ENCODE measurements at regions not wholly inside any gene's neighbourhood (a gene's known extent, or its start where the extent isn't known, plus 50 kb on each side); places are given as distances from the start of the nearest gene placed in this dataset.

- FAIRE-seq (no peak), DNase-seq (ENCODE audit: low read depth, low spot score) (no peak), ATAC-seq (no peak)
- Histone ChIP-seq H3K4me2 (ENCODE audit: control insufficient read depth, insufficient read depth) (no peak overlapping the region), H3K9ac (ENCODE audit: control insufficient read depth, insufficient read depth, low read length) (no peak overlapping the region), H4K20me1 (ENCODE audit: control insufficient read depth, insufficient read depth) (no peaks in the 10 kb centered on the region), H3K79me2 (ENCODE audit: control insufficient read depth, insufficient read depth, low read length) (no peaks in the 10 kb centered on the region), H3K4me1 (ENCODE audit: control insufficient read depth, insufficient read depth, low read length) (no peaks in the 10 kb centered on the region), H3K36me3 (ENCODE audit: control insufficient read depth in 2 of 2, insufficient read depth in 2 of 2, low read length in 1 of 2) (no peaks in the 10 kb centered on the region), H3K27ac (ENCODE audit: control insufficient read depth, insufficient read depth) (no peak overlapping the region), H3K27me3 (replicated peaks in 1 of 2; ENCODE audit: control insufficient read depth in 2 of 2, insufficient read depth in 2 of 2, low read length in 1 of 2) (no peaks in the 10 kb centered on the region), H3K4me3 (no peak overlapping the region), H2AFZ (ENCODE audit: control insufficient read depth, low read depth, low read length) (no peak overlapping the region), H3K9me3 (replicated peaks; ENCODE audit: control insufficient read depth, insufficient read depth, low read length) (no peaks in the 10 kb centered on the region)
- in situ Hi-C loops (cut with MboI) (no loop called here), intact Hi-C loops (cut with micrococcal nuclease; ENCODE audit: unreplicated experiment) (no loop called here)
- no TSS peak for BruUV-seq (replicated peaks)
- ChIA-PET SMC1A (ENCODE audit: uncharacterized antibody, unreplicated experiment) (no interaction called here), RAD21 (ENCODE audit: unreplicated experiment) (no interaction called here), POLR2A (no interaction called here), CTCF (no interaction called here)
- TF ChIP-seq YY1 (IDR thresholded peaks at IDR 0.05; ENCODE audit: low read depth, low read length), result no peak
- no peak for TF ChIP-seq MLLT1 (IDR thresholded peaks at IDR 0.05)
- no peak for TF ChIP-seq IRF4 (IDR thresholded peaks at IDR 0.05; ENCODE audit: low read depth, low read length)
- no peak for TF ChIP-seq SREBF2 (IDR thresholded peaks at IDR 0.05; ENCODE audit: low read length)
Observed at GRCh38 chr14:86527312-86527711, 997.4 kb downstream of the FLRT2 start.

- intact Hi-C loops (cut with micrococcal nuclease; ENCODE audit: unreplicated experiment), result no loop called here
- no peak overlapping the region for H3K4me2 ChIP-seq (ENCODE audit: control insufficient read depth, insufficient read depth)
- in situ Hi-C loops (cut with MboI), result no loop called here
- WGBS (ENCODE audit: insufficient coverage, insufficient replicate concordance, low lambda C conversion rate, missing lambda C conversion rate), result 5% methylated on average over 3 of the region's 3 CpGs
- no peak overlapping the region for H3K27ac ChIP-seq (ENCODE audit: control insufficient read depth, insufficient read depth)
- no peak for TF ChIP-seq CREB1 (IDR thresholded peaks at IDR 0.05; ENCODE audit: low read depth)
- no peak for TF ChIP-seq HDAC2 (IDR thresholded peaks at IDR 0.05)
- TF ChIP-seq BHLHE40 (IDR thresholded peaks at IDR 0.05; ENCODE audit: borderline replicate concordance in 1 of 2, low read depth in 2 of 2, low read length in 1 of 2), result no peak
- no peak for TF ChIP-seq BRCA1 (IDR thresholded peaks at IDR 0.05; ENCODE audit: low read depth, low read length)
- TF ChIP-seq MTA2 (IDR thresholded peaks at IDR 0.05; ENCODE audit: low read depth), result no peak
- TF ChIP-seq HDAC6 (IDR thresholded peaks at IDR 0.05; ENCODE audit: unreplicated experiment), result no peak
- SMC1A ChIA-PET (ENCODE audit: uncharacterized antibody, unreplicated experiment), result no interaction called here
- FAIRE-seq (no peak), ATAC-seq (no peak), DNase-seq (ENCODE audit: low read depth, low spot score) (no peak)
- no peak overlapping the region for H3K4me3 ChIP-seq
- RAD21 ChIA-PET (ENCODE audit: unreplicated experiment), result no interaction called here
- no peaks in the 10 kb centered on the region for H3K9me3 ChIP-seq (replicated peaks; ENCODE audit: control insufficient read depth, insufficient read depth, low read length)
- H3K27me3 ChIP-seq (replicated peaks in 1 of 2; ENCODE audit: control insufficient read depth in 2 of 2, insufficient read depth in 2 of 2, low read length in 1 of 2), result no peaks in the 10 kb centered on the region
- no peak overlapping the region for H2AFZ ChIP-seq (ENCODE audit: control insufficient read depth, low read depth, low read length)
- H3K4me1 ChIP-seq (ENCODE audit: control insufficient read depth, insufficient read depth, low read length), result no peaks in the 10 kb centered on the region
- H3K79me2 ChIP-seq (ENCODE audit: control insufficient read depth, insufficient read depth, low read length), result no peaks in the 10 kb centered on the region
- POLR2A ChIA-PET, result no interaction called here
- no peaks in the 10 kb centered on the region for H3K36me3 ChIP-seq (ENCODE audit: control insufficient read depth in 2 of 2, insufficient read depth in 2 of 2, low read length in 1 of 2)
- BruUV-seq (replicated peaks), result no TSS peak
- no peaks in the 10 kb centered on the region for H4K20me1 ChIP-seq (ENCODE audit: control insufficient read depth, insufficient read depth)
- no peak overlapping the region for H3K9ac ChIP-seq (ENCODE audit: control insufficient read depth, insufficient read depth, low read length)
- CTCF ChIA-PET, result interaction anchor here (0.7 kb wide), 1 partner anchor 13 kb away, joined by 3 read pairs; no protein-coding TSS in a partner anchor
Observed at GRCh38 chr14:86525673-86526072, 995.7 kb downstream of the FLRT2 start.
